Caco-2 (cell line): ENCODE measurements at regions not wholly inside any gene's neighbourhood (a gene's known extent, or its start where the extent isn't known, plus 50 kb on each side); places are given as distances from the start of the nearest gene placed in this dataset.
A peak's percentile ranks its signal among the peaks of the same experiment; 100 is the strongest.

Source experiments
- BruUV-seq: library from RNA; stranded (reverse); fragments of 400-500 nt; replicated peaks from 2 replicates; lab custom pipeline; 2021; lab: Mats Ljungman, UMichigan
- CTCF ChIA-PET: fragments of 300-600 bp; sonication (Branson Sonifier 250); formaldehyde crosslinking; loops from one replicate; lab custom pipeline; 2022; ENCODE audit warnings: antibody characterized with exemption; lab: Charles Lee
- POLR2A ChIA-PET: fragments of 300-600 bp; sonication (Branson Sonifier 250); formaldehyde crosslinking; loops from one replicate; lab custom pipeline; 2022; ENCODE audit warnings: antibody characterized with exemption; lab: Charles Lee
- DNase-seq, 2 experiments: peaks; one replicate each; pipeline versions ENCODE4 v3.0.0 to v3.0.0-alpha.2; 2020 to 2022
- H3K27me3 ChIP-seq: replicated peaks from 2 replicates; pipeline ENCODE4 v1.6.0; 2011; ENCODE audit warnings: low read length; ENCODE audit not compliant: control insufficient read depth, insufficient read depth
- H3K36me3 ChIP-seq: 2 replicates; pipeline ENCODE4 v1.5.1; 2011; ENCODE audit warnings: low read length; ENCODE audit not compliant: control insufficient read depth, insufficient read depth
- H3K4me1 ChIP-seq: fragments of 250-450 bp; sonication (Bioruptor Pico); 2 replicates; pipeline ENCODE4 v1.5.1; 2020; ENCODE audit warnings: mild to moderate bottlenecking
- H3K4me3 ChIP-seq: 2 replicates; pipeline ENCODE4 v1.5.1; 2011; ENCODE audit warnings: low read depth, mild to moderate bottlenecking, control low read depth, low read length
- H3K9me3 ChIP-seq: fragments of 250-450 bp; sonication (Bioruptor Pico); 2 replicates; pipeline ENCODE4 v1.5.1; 2020; ENCODE audit warnings: mild to moderate bottlenecking, moderate library complexity
- H3K27ac Mint-ChIP-seq: one replicate; pipeline ENCODE4 v1.8.0; 2022; ENCODE audit warnings: mixed read lengths; ENCODE audit not compliant: unreplicated experiment
- H3K27me3 Mint-ChIP-seq: one replicate; pipeline ENCODE4 v1.8.0; 2022; ENCODE audit warnings: mixed read lengths; ENCODE audit not compliant: insufficient read depth, unreplicated experiment
- H3K36me3 Mint-ChIP-seq: one replicate; pipeline ENCODE4 v1.8.0; 2022; ENCODE audit warnings: mild to moderate bottlenecking, mixed read lengths; ENCODE audit not compliant: insufficient read depth, unreplicated experiment
- H3K4me1 Mint-ChIP-seq: one replicate; pipeline ENCODE4 v1.8.0; 2022; ENCODE audit warnings: low read depth, mixed read lengths; ENCODE audit not compliant: unreplicated experiment
- H3K4me3 Mint-ChIP-seq: one replicate; pipeline ENCODE4 v1.8.0; 2022; ENCODE audit warnings: mild to moderate bottlenecking, moderate library complexity, mixed read lengths; ENCODE audit not compliant: unreplicated experiment
- H3K9me3 Mint-ChIP-seq: one replicate; pipeline ENCODE4 v1.8.0; 2022; ENCODE audit warnings: mixed read lengths; ENCODE audit not compliant: unreplicated experiment
- CTCF ChIP-seq, 2 experiments: fragments of 200-600 bp in 1 of 2; IDR thresholded peaks; 1 replicate in 1 of 2; 2 replicates in 1 of 2; pipeline versions ENCODE4 v1.5.1 to v1.8.0; 2011 to 2022; ENCODE audit warnings: antibody characterized with exemption in 1 of 2, control low read depth in 1 of 2, inconsistent platforms in 1 of 2, low read depth in 1 of 2, low read length in 1 of 2, mild to moderate bottlenecking in 1 of 2, moderate library complexity in 1 of 2; ENCODE audit not compliant: insufficient read depth in 1 of 2, severe bottlenecking in 1 of 2, unreplicated experiment in 1 of 2
- intact Hi-C: fragments of 100-400 bp; cut with micrococcal nuclease; formaldehyde crosslinking; loops from one replicate; pipeline ENCODE4 v1.10.0; 2022; ENCODE audit not compliant: unreplicated experiment

GRCh38 chr16:6300523-6300922 lies 1032.1 kb upstream of the RBFOX1 start:
- no TSS peak for BruUV-seq
- Mint-ChIP-seq H3K4me1 (no peaks in the 10 kb centered on the region), H3K36me3 (no peaks in the 10 kb centered on the region), H3K4me3 (no peak overlapping the region), H3K9me3 (no peaks in the 10 kb centered on the region), H3K27ac (no peak overlapping the region), H3K27me3 (peaks cover 6% of the 10 kb centered on the region)
- H3K4me1 ChIP-seq: no peaks in the 10 kb centered on the region
- no peak for DNase-seq
- H3K27me3 ChIP-seq: no peaks in the 10 kb centered on the region
- H3K9me3 ChIP-seq: no peaks in the 10 kb centered on the region
- POLR2A ChIA-PET: no interaction called here
- intact Hi-C loops: no loop called here
- H3K36me3 ChIP-seq: no peaks in the 10 kb centered on the region
- CTCF ChIA-PET: no interaction called here
- H3K4me3 ChIP-seq: no peak overlapping the region
- no peak for TF ChIP-seq CTCF (IDR thresholded peaks at IDR 0.05; ENCODE audit: insufficient read depth in 1 of 2, low read depth in 1 of 2, low read length in 1 of 2, severe bottlenecking in 1 of 2, unreplicated experiment in 1 of 2)

- Mint-ChIP-seq H3K4me1 (no peaks in the 10 kb centered on the region), H3K9me3 (no peaks in the 10 kb centered on the region)
Measured at GRCh38 chr16:6297666-6298410, 1034.8 kb upstream of the RBFOX1 start.

GRCh38 chr16:6286176-6286575 lies 1046.5 kb upstream of the RBFOX1 start:
- no TSS peak for BruUV-seq
- CTCF ChIA-PET: no interaction called here
- no peak for DNase-seq
- Mint-ChIP-seq H3K9me3 (no peaks in the 10 kb centered on the region), H3K27ac (no peak overlapping the region), H3K4me1 (no peaks in the 10 kb centered on the region), H3K4me3 (no peak overlapping the region), H3K27me3 (peaks cover 12% of the 10 kb centered on the region), H3K36me3 (no peaks in the 10 kb centered on the region)
- no peak for TF ChIP-seq CTCF (IDR thresholded peaks at IDR 0.05; ENCODE audit: insufficient read depth in 1 of 2, low read depth in 1 of 2, low read length in 1 of 2, severe bottlenecking in 1 of 2, unreplicated experiment in 1 of 2)
- intact Hi-C loops: no loop called here
- H3K4me3 ChIP-seq: no peak overlapping the region
- POLR2A ChIA-PET: no interaction called here
- no peaks in the 10 kb centered on the region for H3K4me1 ChIP-seq
- no peaks in the 10 kb centered on the region for H3K36me3 ChIP-seq
- H3K27me3 ChIP-seq: no peaks in the 10 kb centered on the region
- no peaks in the 10 kb centered on the region for H3K9me3 ChIP-seq

More at GRCh38 chr16:6297666-6298410, 1034.8 kb upstream of the RBFOX1 start:
- ChIA-PET POLR2A (no interaction called here), CTCF (no interaction called here)
- no peaks in the 10 kb centered on the region for H3K27me3 ChIP-seq
- intact Hi-C loops: no loop called here
- Mint-ChIP-seq H3K4me3 (no peak overlapping the region), H3K27me3 (peaks cover 6% of the 10 kb centered on the region), H3K36me3 (no peaks in the 10 kb centered on the region), H3K27ac (no peak overlapping the region)
- BruUV-seq: no TSS peak
- H3K4me3 ChIP-seq: no peak overlapping the region
- TF ChIP-seq CTCF (IDR thresholded peaks at IDR 0.05; ENCODE audit: insufficient read depth in 1 of 2, low read depth in 1 of 2, low read length in 1 of 2, severe bottlenecking in 1 of 2, unreplicated experiment in 1 of 2): no peak
- H3K36me3 ChIP-seq: no peaks in the 10 kb centered on the region
- DNase-seq: peak in 1 of 2 experiments; percentile 1
- H3K4me1 ChIP-seq: no peaks in the 10 kb centered on the region
- no peaks in the 10 kb centered on the region for H3K9me3 ChIP-seq
